ENCODE measurements at regions not wholly inside any gene's neighbourhood (a gene's known extent, or its start where the extent isn't known, plus 50 kb on each side); places are given as distances from the start of the nearest gene placed in this dataset.
A peak's percentile ranks its signal among the peaks of the same experiment; 100 is the strongest.
"Not testable (repeated sequence)": the region's sequence is repeated elsewhere in the genome, so short reads cannot be mapped to it uniquely, and the experiment has no call there.

- peak in 1 of 2 donors; percentile 77 for DNase-seq
- not testable (repeated sequence) for H3K9me3 ChIP-seq; H3K4me3 ChIP-seq; H3K27me3 ChIP-seq; H3K36me3 ChIP-seq; ATAC-seq (ENCODE audit: low FRiP score in 2 of 2); H3K27ac ChIP-seq; H3K4me1 ChIP-seq
- no CpG with 5 or more reads among the region's 41 CpGs for WGBS, 2 donors
Observed at GRCh38 chr1:228611707-228612106, 123.6 kb upstream of the RHOU start.

- not testable (repeated sequence) for H3K27ac ChIP-seq; H3K4me1 ChIP-seq; H3K36me3 ChIP-seq; ATAC-seq (ENCODE audit: low FRiP score in 2 of 2); H3K27me3 ChIP-seq; H3K9me3 ChIP-seq; H3K4me3 ChIP-seq
- DNase-seq: peak in 1 of 2 donors; percentile 93
- 56 to 83% methylated on average over 20 to 22 of the region's 52 CpGs for WGBS, 2 donors
Observed at GRCh38 chr1:228622002-228622716, 113.1 kb upstream of the RHOU start.

GRCh38 chr1:228626481-228626880 lies 108.8 kb upstream of the RHOU start:
- not testable (repeated sequence) for H3K36me3 ChIP-seq; H3K27ac ChIP-seq; H3K27me3 ChIP-seq; ATAC-seq (ENCODE audit: low FRiP score in 2 of 2); H3K9me3 ChIP-seq; H3K4me1 ChIP-seq; H3K4me3 ChIP-seq
- WGBS, 2 donors: 85% methylated on average over 10 of the region's 30 CpGs; no CpG with 5 or more reads in 1 of the 2 donors
- DNase-seq: peak in 1 of 2 donors; percentile 86

GRCh38 chr1:228632858-228633257 lies 102.4 kb upstream of the RHOU start:
- not testable (repeated sequence) for H3K27ac ChIP-seq; H3K4me1 ChIP-seq; H3K9me3 ChIP-seq; H3K36me3 ChIP-seq; H3K27me3 ChIP-seq; ATAC-seq (ENCODE audit: low FRiP score in 2 of 2)
- no CpG with 5 or more reads among the region's 42 CpGs for WGBS, 2 donors
- peak overlapping the region in 1 of 4 donors; percentile 30 for H3K4me3 ChIP-seq
- peak in 1 of 2 donors; percentile 89 for DNase-seq

GRCh38 chr1:228635304-228635703 lies 100.0 kb upstream of the RHOU start:
- H3K4me3 ChIP-seq: peak overlapping the region in 3 of 4 donors; percentile 20 to 49 (median 48)
- WGBS, 2 donors: 4 to 22% methylated on average over 19 to 40 of the region's 40 CpGs
- H3K27me3 ChIP-seq; ATAC-seq (ENCODE audit: low FRiP score in 2 of 2); H3K27ac ChIP-seq; H3K4me1 ChIP-seq; H3K9me3 ChIP-seq; H3K36me3 ChIP-seq: not testable (repeated sequence)
- peak; percentile 37 to 94 for DNase-seq

GRCh38 chr1:228637529-228637928 lies 97.8 kb upstream of the RHOU start:
- H3K27me3 ChIP-seq; H3K4me1 ChIP-seq; H3K36me3 ChIP-seq; H3K27ac ChIP-seq; ATAC-seq (ENCODE audit: low FRiP score in 2 of 2); H3K9me3 ChIP-seq: not testable (repeated sequence)
- 0% methylated on average over 5 of the region's 39 CpGs; no CpG with 5 or more reads in 1 of the 2 donors for WGBS, 2 donors
- peak overlapping the region in 2 of 4 donors; percentile 31 to 44 for H3K4me3 ChIP-seq
- peak in 1 of 2 donors; percentile 53 for DNase-seq

GRCh38 chr1:228646717-228647522 lies 88.4 kb upstream of the RHOU start:
- Histone ChIP-seq H3K27ac (no peak overlapping the region), H3K4me1 (peaks cover 18 to 26% (median 20%) of the 10 kb centered on the region in 4 donors), H3K4me3 (peak overlapping the region; percentile 13 to 53 (median 36)), H3K9me3 (no peaks in the 10 kb centered on the region), H3K27me3 (peaks cover 0 to 37% (median 15%) of the 10 kb centered on the region in 4 donors), H3K36me3 (no peaks in the 10 kb centered on the region)
- WGBS, 2 donors: 1 to 2% methylated on average over 35 to 49 of the region's 49 CpGs
- peak in 1 of 2 donors; percentile 86 for DNase-seq
- TF ChIP-seq POLR2A (IDR thresholded peaks at IDR 0.05) (no peak), POLR2AphosphoS5 (IDR thresholded peaks at IDR 0.05) (no peak), EP300 (IDR thresholded peaks at IDR 0.05) (no peak), CTCF (IDR thresholded peaks at IDR 0.05) (no peak)
- peak; percentile 62 to 79 for ATAC-seq (ENCODE audit: low FRiP score in 2 of 2)
